Activated naive CD4-positive, alpha-beta T cell treated with anti-CD3 and anti-CD28 coated beads, Interleukin-2, amount 50 U/mL, for 72 hours (primary cell): ENCODE measurements at regions not wholly inside any gene's neighbourhood (a gene's known extent, or its start where the extent isn't known, plus 50 kb on each side); places are given as distances from the start of the nearest gene placed in this dataset.

Experiments
- ATAC-seq, 2 donors: fragments of 150-1000 bp; cut with Tn5 transposase; 2 replicates each; pipeline ENCODE4 v1.10.0; 2021; ENCODE audit warnings: mild to moderate bottlenecking in 2 of 2, moderate library complexity in 2 of 2
- DNase-seq, 2 donors: peaks; one replicate each; pipeline ENCODE4 v3.0.0; 2021 to 2022; ENCODE audit warnings: low spot score in 2 of 2
- H3K27ac Mint-ChIP-seq, 2 donors: one replicate each; pipeline ENCODE4 v1.8.0; 2022; ENCODE audit warnings: mild to moderate bottlenecking in 2 of 2, mixed read lengths in 2 of 2
- H3K36me3 Mint-ChIP-seq, 2 donors: one replicate each; pipeline ENCODE4 v1.8.0; 2022; ENCODE audit warnings: mixed read lengths in 2 of 2
- H3K9me3 Mint-ChIP-seq, 2 donors: one replicate each; pipeline ENCODE4 v1.8.0; 2022; ENCODE audit warnings: mixed read lengths in 2 of 2

- Mint-ChIP-seq H3K36me3 (peaks cover 6 to 20% of the 10 kb centered on the region in 2 donors), H3K9me3 (peaks cover 6 to 20% of the 10 kb centered on the region in 2 donors), H3K27ac (no peak overlapping the region)
- ATAC-seq: no peak
- no peak for DNase-seq
These were observed 418.9 kb downstream of the ZNF716 start for GRCh38 chr7:57868771-57869483.
